ENCODE measurements at regions not wholly inside any gene's neighbourhood (a gene's known extent, or its start where the extent isn't known, plus 50 kb on each side); places are given as distances from the start of the nearest gene placed in this dataset.

- H4K20me1 ChIP-seq (ENCODE audit: insufficient read depth): no peaks in the 10 kb centered on the region
- H3K4me3 ChIP-seq: no peak overlapping the region
- no TSS peak for BruUV-seq (replicated peaks)
- no peaks in the 10 kb centered on the region for H3K27me3 ChIP-seq (ENCODE audit: insufficient read depth, low read depth)
- H3K9me2 ChIP-seq (ENCODE audit: insufficient read depth): no peaks in the 10 kb centered on the region
- CTCF ChIA-PET: no interaction called here
- TF ChIP-seq CTCF (conservative IDR thresholded peaks at IDR 0.05): no peak
- no peak for TF ChIP-seq EZH2 (IDR thresholded peaks at IDR 0.05; ENCODE audit: low read depth)
- POLR2A ChIA-PET (ENCODE audit: unreplicated experiment): no interaction called here
- no peaks in the 10 kb centered on the region for H3K36me3 ChIP-seq (ENCODE audit: low read depth)
- intact Hi-C loops (cut with micrococcal nuclease; ENCODE audit: unreplicated experiment): no loop called here
- no peak for DNase-seq
- no peak overlapping the region for H2AFZ ChIP-seq
- no peaks in the 10 kb centered on the region for H3K4me1 ChIP-seq (replicated peaks; ENCODE audit: insufficient read depth)
- H3K27ac ChIP-seq: no peak overlapping the region
- no peaks in the 10 kb centered on the region for H3K9me3 ChIP-seq (ENCODE audit: insufficient read depth, low read depth)
- H3K79me2 ChIP-seq (ENCODE audit: low read depth): no peaks in the 10 kb centered on the region
- H3K4me2 ChIP-seq: no peak overlapping the region
- no peaks in the 10 kb centered on the region for H3F3A ChIP-seq (ENCODE audit: insufficient read depth, low read depth)
These were observed 357.3 kb downstream of the MEI4 start for GRCh38 chr6:78010130-78010529.

GRCh38 chr6:78020586-78020985 is 367.7 kb downstream of the MEI4 start:
- Histone ChIP-seq H3F3A (ENCODE audit: insufficient read depth, low read depth) (no peaks in the 10 kb centered on the region), H3K79me2 (ENCODE audit: low read depth) (no peaks in the 10 kb centered on the region), H3K4me3 (no peak overlapping the region), H4K20me1 (ENCODE audit: insufficient read depth) (no peaks in the 10 kb centered on the region), H3K4me2 (no peak overlapping the region), H2AFZ (no peak overlapping the region), H3K4me1 (replicated peaks; ENCODE audit: insufficient read depth) (no peaks in the 10 kb centered on the region), H3K27me3 (ENCODE audit: insufficient read depth, low read depth) (no peaks in the 10 kb centered on the region), H3K27ac (no peak overlapping the region), H3K36me3 (ENCODE audit: low read depth) (no peaks in the 10 kb centered on the region), H3K9me3 (ENCODE audit: insufficient read depth, low read depth) (no peaks in the 10 kb centered on the region), H3K9me2 (ENCODE audit: insufficient read depth) (no peaks in the 10 kb centered on the region)
- no peak for DNase-seq
- no TSS peak for BruUV-seq (replicated peaks)
- TF ChIP-seq CTCF (conservative IDR thresholded peaks at IDR 0.05) (no peak), EZH2 (IDR thresholded peaks at IDR 0.05; ENCODE audit: low read depth) (no peak)
- intact Hi-C loops (cut with micrococcal nuclease; ENCODE audit: unreplicated experiment): no loop called here
- ChIA-PET CTCF (no interaction called here), POLR2A (ENCODE audit: unreplicated experiment) (no interaction called here)

GRCh38 chr6:78025502-78025901 is 372.7 kb downstream of the MEI4 start:
- no peaks in the 10 kb centered on the region for H3K4me1 ChIP-seq (replicated peaks; ENCODE audit: insufficient read depth)
- H3F3A ChIP-seq (ENCODE audit: insufficient read depth, low read depth): no peaks in the 10 kb centered on the region
- H3K27ac ChIP-seq: no peak overlapping the region
- no peaks in the 10 kb centered on the region for H3K9me2 ChIP-seq (ENCODE audit: insufficient read depth)
- no peak for DNase-seq
- POLR2A ChIA-PET (ENCODE audit: unreplicated experiment): no interaction called here
- no peaks in the 10 kb centered on the region for H4K20me1 ChIP-seq (ENCODE audit: insufficient read depth)
- H3K79me2 ChIP-seq (ENCODE audit: low read depth): no peaks in the 10 kb centered on the region
- H3K36me3 ChIP-seq (ENCODE audit: low read depth): no peaks in the 10 kb centered on the region
- intact Hi-C loops (cut with micrococcal nuclease; ENCODE audit: unreplicated experiment): no loop called here
- CTCF ChIA-PET: no interaction called here
- no peaks in the 10 kb centered on the region for H3K27me3 ChIP-seq (ENCODE audit: insufficient read depth, low read depth)
- no peak for TF ChIP-seq CTCF (conservative IDR thresholded peaks at IDR 0.05)
- no peaks in the 10 kb centered on the region for H3K9me3 ChIP-seq (ENCODE audit: insufficient read depth, low read depth)
- no peak overlapping the region for H2AFZ ChIP-seq
- H3K4me3 ChIP-seq: no peak overlapping the region
- H3K4me2 ChIP-seq: no peak overlapping the region
- BruUV-seq (replicated peaks): no TSS peak

Measured in PC-9 (cell line).